ENCODE measurements at regions not wholly inside any gene's neighbourhood (a gene's known extent, or its start where the extent isn't known, plus 50 kb on each side); places are given as distances from the start of the nearest gene placed in this dataset. TPM values are rescaled to one million over a fixed set of nuclear protein-coding genes. Genes with fewer than 3 reads are reported as not detected.
"Not testable (repeated sequence)": the region's sequence is repeated elsewhere in the genome, so short reads cannot be mapped to it uniquely, and the experiment has no call there.

DNA sequence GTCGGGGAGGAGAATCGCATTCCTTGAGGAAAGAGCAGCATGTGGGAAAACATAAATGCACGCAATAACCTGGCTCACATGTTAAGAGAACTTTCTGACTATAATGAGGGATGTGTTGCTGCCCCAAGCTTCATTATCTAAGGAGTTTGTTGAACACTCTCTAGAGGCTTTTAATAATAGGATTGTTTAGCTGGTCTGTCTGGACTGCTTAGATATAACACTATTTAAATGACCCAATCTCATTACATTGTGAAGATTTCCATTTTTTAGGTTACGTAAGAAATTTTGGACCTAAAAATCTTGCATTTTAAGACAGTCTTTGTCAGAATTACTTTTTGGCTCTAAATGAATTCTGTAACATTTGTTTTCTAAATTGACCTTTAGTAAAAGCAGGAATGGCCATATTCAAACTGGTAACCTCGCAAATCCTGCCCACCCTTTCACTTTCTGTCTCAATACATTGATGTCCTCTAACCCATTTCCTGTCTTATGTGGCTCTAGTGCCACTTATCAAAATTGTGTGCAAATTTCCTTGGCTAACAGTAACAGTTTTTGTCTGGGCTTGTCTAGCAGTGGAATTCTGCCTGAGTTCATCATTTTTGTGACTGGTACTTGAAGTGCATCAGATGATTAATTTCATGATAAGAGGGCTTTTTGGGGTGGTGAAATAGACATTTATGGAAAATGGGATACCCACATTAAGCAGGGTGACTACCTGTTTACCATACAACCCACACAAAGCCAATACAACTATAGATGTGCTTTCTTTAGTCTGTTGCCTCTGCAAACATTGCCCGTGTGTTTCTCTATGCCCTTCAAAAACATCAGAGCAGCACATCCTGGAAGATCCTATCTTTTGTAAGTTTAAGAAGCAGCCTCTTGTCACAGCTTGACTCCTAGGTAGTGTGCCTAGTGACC lies 61.6 kb upstream of the IKBKE start:
- DNase-seq: not testable (repeated sequence)

DNA sequence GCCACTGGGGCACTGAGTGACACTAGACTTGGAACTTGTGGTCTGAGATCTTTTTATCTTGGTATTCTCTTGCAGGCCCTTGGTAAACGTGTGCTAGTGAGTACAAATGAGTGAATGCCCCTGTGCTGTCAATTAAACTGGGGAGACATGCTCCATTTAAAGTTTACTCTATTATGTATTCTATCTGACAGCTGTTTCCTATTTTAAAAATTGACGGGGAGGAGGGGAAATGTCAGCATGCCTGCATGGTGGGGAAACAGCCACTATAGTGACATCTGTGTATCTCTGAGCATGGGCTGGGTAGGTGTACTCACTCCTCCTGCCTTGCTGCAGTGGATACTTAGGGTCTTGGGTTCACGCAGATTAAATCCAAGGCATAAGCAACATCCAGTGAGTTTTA lies 59.0 kb upstream of the IKBKE start:
- no peak for DNase-seq

DNA sequence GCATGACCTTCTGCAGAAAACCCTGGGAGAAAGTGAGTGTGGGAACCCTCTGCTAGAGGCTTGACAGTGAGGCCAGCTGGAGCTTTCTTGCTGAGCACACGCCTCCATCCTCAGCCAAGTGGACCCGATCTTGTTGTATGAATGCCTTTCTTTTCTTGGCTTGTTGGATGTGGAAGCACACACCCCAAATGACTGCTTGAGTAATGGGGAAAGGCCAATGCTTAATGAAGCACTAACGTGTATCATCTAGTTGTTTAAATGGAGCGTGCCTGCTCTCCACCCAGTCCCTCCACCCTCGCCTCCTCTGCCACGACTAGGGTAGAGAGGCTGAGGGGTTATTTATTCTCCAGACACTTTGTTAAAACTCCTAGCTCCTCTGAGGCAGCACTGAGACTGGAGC lies 54.3 kb upstream of the IKBKE start:
- no peak for DNase-seq

DNA sequence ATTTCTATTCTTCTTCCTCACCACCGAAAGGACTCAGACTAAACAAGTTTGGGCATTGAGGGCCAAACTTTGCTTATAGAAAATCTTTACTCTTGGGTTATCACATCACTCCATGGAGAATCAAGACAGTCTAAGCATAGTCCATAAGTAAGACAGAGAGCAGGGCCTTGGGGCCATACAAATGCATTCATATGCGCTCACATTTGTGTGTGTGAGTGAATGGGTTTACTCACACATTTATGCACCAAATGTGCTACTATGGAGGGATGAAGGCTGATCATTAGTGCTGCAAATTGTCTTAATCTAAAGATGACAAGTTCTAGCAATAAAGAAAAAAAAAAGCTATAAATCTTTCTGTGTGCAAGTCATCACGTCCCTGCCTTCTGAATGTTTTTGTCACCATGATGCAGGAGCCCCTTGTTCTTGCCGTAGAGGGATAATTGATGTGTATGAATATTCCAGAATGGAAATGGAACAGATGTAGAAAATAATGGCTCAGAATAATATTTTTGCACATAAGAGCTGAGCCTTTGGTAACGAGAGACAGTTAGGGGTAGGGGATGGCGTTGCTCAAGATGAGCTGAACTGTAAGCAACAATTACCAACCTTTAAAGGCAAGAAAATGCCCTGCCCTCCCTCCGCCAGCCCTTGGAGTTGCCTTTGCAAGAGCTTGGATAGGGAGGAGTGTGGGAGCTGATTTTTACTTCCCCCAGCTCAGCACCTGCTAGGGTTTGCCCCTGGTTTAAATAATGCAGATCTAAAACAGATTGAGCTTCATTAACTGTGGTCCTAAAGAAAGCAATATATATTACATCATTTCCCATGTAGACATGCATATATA lies 52.3 kb upstream of the IKBKE start:
- DNase-seq: no peak

DNA sequence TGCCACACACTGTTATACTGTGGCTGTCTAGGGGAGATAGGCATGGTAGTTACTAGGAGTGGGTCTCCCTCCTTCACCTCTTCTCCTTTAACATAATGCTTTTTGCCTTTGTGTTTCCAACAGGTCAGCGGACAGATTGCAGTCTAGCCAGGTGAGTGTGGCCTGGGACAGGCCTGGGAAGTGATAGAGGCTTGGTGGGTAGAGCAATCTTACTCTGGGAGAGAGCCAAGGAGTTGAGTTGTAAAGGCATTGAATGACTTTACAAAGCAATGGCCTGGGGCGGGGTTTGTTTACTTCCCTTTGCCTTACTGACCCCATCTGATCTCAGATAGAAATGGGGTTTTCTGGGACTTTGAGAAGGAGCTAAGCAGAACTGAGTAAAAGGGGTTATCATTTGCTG lies 51.0 kb upstream of the IKBKE start:
- no peak for DNase-seq

DNA sequence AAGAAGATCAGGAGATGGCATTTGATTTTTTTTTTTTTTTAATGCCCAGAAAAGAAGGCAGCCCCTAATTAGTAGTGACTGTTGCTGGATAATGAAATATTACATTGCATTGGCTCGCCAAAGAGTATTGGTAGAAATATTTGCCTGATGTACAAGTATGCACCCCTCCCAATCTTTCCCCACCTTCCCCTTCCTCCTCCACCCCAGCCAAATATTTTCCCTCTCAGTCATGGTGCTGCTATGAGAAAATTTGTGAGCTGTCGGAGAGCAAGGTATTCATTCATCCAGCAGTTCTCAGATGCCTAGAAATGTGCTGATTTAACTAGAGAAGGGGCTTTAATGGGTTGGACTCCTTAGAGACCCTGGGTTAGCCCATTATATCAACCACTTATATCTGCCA lies 50.5 kb upstream of the IKBKE start:
- DNase-seq: no peak

DNA sequence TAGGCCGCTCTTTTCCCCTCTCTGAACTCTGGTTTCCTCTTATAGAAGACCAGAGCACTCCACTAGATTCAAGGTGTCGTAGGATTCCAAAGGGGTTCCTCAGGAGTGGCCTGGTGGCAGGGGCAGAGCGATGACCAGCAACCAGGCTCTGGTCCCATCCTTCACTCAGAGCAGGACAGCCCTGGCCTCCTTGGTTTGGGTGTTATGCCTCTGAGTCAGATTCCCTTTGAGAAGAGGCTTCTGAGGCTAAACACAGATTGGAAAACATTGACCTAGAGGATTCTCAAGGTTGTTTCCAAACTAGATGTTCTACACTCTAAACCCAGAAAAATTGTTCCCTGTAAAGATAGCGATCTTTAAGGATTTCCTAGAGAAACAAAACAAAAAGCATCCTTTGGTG lies 49.8 kb upstream of the IKBKE start:
- no peak for DNase-seq

Small RNAs in the stretch of these regions (small RNA-seq; reads per million reads assigned to genes)
- not detected for gene AC244023.1 (ENCODE audit: low replicate concordance)
